Activated naive CD4-positive, alpha-beta T cell treated with Interleukin-2 at 50 U/mL for 16 hours (primary cell): ENCODE measurements at regions not wholly inside any gene's neighbourhood (a gene's known extent, or its start where the extent isn't known, plus 50 kb on each side); places are given as distances from the start of the nearest gene placed in this dataset.
A peak's percentile ranks its signal among the peaks of the same experiment; 100 is the strongest.

Experiments used
- DNase-seq: peaks from one replicate; pipeline ENCODE4 v3.0.0-alpha.2; 2020

- no peak for DNase-seq
Measured at GRCh38 chr2:239756790-239757760, 268.1 kb downstream of the NDUFA10 start.

DNA sequence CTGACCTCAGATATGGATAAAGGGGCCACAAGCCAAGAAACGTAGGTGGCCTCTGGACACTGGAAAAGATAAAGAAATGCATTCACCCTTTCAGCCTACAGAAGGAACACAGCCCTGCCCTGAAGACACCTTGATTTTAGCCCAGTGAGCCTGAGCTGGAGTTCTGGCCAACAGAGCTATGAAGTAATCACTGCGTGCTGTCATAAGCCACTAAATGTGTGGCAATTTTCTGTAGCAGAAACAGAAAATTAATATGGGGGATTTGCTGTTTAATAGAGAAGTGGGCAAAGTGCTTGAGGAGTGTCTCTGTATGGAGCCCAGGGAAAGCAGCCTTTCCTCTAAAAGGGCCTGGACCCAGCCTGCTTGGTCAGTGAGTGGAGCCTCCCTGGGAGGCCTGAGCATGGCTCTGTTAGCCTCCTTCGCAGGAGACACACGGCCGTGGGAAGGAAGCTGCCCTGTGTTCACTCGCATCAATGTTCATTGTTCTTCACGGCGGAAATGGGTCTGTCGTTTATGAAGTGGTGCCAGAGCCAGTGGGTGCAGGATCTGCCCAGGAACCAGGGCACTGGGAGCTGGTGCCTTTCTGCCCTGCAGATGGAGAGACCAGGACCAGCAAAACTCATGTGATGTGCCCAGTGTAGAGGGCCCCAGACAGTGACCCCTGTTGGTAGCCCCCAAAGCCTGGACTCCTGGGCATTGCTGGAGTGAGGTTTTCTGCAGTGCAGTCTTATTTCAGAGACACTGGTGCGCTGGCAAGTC, 268.9 kb downstream of the NDUFA10 start:
- no peak for DNase-seq

DNA sequence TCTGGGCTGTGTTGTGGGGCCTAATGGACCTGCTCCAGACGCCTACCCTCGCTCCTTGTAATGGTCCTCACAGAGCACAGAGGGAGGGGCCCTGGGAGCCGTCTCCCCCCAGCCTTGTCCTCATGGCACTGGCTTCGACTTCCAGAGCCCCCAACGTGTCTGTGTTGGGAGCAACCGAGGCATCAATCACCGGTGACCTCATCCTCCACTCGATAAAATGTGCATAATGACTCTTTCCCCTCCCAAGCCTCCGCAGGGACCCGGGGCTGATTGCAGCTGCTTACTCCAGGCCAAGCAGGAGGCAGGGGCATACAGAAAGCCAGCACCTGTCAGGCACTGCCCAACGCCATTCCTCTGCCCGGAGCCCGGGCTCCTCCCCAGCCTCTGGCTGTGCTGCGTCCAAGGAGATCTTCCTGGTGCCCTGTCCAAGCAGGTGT, 271.7 kb downstream of the NDUFA10 start:
- DNase-seq: no peak

DNA sequence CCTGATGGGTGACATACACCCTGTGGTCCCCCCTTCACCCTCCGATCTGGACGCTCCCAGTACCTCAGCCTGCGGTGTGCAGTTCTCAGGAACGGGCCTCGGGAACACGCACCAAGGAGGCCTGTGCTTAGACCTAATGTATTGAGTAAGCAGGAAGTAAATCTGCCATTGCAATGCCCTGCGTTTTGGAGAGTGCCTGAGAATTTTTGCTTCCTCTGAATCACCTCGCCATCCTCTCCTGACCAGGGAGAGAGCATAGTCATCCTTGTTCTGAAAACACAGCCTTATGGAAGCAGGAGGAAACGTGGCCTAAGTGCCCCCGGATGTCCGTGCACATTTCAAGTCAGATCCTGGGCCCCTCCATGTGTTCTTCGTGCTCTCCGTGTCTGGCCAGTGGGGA, 272.2 kb downstream of the NDUFA10 start:
- no peak for DNase-seq

DNA sequence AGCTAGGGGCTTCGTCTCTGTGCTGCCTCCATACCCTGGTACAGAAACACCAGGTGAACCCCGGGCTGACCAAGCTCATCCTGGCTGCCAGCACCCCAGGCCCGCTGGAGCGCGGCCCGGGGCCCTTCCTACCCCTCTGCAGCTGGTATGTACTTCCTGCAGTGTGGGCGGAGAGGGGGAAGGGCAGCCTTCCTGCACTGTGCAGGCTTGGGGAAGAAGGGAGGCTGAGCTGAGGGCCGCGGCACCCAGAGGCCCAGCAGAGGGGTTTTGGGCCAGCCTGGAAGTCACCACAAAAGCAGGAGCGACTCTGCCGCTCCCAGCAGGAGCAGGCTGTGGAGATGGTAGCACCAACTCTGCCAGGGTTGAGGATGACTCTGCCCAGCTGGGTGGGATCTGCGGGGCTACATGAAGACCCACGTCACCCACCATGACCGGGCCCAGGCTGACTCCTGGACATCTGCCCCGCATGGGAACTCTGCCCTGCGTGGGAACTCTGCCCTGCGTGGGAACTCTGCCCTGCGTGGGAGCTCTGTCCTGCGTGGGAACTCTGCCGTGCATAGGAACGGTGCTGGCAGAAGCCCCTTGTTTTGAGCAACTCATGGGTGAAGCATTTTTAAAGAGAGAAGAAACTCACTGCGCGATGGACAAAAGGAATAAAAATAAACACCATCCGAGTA, 273.3 kb downstream of the NDUFA10 start:
- peak; percentile 33 for DNase-seq

- DNase-seq: no peak
Measured at GRCh38 chr2:239750929-239751678, 274.0 kb downstream of the NDUFA10 start.

GRCh38 chr2:239750045-239750835, 274.9 kb downstream of the NDUFA10 start:
- no peak for DNase-seq

DNA sequence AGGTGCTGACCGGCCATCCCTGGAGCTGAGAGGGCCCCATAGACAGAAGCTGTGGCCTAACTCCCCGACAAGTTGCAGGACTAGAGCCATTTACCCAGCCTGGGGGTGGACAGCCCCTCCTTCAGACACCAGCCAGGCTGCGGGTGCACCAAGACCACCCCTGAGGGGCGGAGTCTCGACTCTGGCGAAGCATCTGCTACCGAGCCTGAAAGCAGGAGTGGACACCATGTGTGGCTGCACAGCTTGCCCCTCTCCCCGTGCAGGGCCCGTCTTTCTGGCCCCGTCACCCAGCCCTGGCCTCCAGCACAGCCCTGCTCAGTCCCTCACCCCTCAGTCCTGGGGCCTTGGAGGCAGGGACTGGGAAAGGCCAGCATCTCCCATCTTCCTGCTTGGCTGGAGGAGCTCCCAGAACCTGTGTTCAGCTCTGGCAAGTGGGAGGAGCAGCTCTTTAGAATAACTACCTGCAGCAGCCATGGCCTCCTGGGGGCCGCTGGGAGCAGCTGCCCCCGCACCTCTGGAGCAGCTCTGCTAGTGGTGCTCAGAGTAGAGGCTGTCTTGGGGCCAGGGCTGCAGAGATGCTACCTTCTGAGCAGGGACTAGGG, 275.8 kb downstream of the NDUFA10 start:
- DNase-seq: no peak

DNA sequence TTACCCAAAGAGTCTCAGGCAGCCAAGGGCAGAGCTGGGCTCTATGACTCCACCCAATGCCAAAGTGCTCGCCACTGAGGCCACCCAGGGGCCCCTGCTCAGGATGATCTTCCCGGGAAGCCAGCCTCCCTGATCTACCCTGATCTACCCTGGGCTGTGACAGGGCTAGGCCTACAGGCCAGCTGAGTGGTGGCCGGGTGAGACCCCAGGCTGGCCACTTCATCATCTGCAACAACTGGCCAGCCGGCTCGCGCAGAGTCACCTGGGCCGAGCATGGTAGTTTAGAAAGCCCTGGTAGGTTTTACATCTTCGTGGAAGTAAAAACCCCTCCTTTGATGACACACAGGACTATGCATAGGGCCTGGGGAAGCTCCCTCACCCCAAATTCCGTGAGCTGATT, 276.3 kb downstream of the NDUFA10 start:
- no peak for DNase-seq

DNA sequence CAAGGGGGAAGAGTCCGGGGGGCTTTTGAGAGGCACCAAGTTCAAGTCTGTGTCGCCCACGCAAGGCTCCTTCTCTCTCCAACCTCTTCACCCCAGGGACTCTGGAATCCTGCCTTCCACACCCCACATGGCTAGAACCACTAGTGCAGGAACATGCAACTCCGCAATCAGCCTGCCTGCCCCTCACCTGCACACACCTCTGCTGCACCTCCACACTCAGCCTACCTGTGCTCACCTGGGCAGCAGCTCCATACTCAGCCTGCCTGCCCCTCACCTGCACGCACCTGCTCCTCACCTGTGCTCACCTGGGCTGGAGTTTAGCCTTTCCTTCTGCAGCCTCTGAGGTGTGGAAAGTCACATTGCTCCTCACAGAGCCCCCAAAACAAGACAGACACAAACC, 277.4 kb downstream of the NDUFA10 start:
- DNase-seq: no peak

GRCh38 chr2:239747274-239747673, 277.9 kb downstream of the NDUFA10 start:
- no peak for DNase-seq

- no peak for DNase-seq
Measured at GRCh38 chr2:239746559-239747246, 278.4 kb downstream of the NDUFA10 start.

GRCh38 chr2:239745386-239746227, 279.5 kb downstream of the NDUFA10 start:
- no peak for DNase-seq

GRCh38 chr2:239744706-239745340, 280.3 kb downstream of the NDUFA10 start:
- DNase-seq: no peak

- no peak for DNase-seq
Measured at GRCh38 chr2:239743206-239743605, 281.9 kb downstream of the NDUFA10 start.

DNA sequence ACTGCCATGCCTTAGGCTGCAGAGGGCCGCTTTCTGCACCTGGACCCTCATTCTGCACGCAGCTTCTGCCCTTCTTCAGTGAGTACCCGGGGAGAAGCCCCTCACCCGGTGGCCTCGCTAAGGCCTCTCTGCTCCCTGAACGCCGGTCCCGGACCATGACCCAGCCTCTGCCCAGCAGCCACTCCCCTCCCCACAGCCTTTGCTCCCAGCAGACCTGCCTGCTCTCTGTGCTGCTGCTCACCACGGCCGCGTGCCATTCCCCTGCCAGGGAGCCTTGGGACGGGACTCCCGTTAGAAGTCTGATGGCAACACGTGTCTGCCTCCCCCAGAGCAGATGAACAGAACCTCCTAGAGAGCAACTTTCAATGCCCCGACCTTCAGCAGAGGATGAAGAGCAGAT, 282.8 kb downstream of the NDUFA10 start:
- no peak for DNase-seq

DNA sequence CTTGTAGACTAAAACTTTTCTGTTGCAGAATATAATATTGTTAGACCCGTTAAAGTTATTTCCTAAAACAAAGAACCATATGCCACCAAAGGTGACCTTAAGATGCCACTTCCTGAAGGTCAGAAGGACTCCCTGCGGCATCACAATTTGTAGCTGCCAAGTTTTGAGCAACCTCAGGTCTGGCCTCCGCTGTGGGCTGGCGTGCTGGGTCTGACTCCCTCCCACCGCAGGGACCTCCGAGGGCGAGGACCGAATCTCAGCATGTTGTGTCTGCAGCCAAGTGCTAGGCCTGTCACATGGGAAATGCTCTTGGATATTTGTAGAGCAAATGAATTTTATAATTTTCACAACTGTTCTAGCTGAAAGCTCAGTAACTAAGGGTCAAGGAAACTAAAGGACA, 285.9 kb downstream of the NDUFA10 start:
- no peak for DNase-seq

GRCh38 chr2:239738159-239738558, 287.0 kb downstream of the NDUFA10 start:
- no peak for DNase-seq

DNA sequence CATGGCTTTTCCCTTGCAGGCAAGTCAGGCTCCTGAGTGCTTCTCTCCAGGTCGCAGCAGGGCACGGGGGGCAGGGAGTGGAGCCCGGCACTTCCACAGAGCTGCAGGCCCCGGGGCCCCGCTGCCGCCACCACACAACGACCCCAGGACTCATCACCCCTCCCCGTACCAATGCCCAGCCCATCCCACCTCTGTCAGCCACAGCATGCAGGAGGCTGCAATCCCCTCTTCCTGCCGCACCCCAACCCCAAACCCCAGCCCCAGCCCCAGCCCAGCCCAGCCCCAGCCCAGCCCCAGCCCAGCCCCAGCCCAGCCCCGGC, 288.0 kb downstream of the NDUFA10 start:
- no peak for DNase-seq
